GM23338 (cell line): ENCODE measurements at regions not wholly inside any gene's neighbourhood (a gene's known extent, or its start where the extent isn't known, plus 50 kb on each side); places are given as distances from the start of the nearest gene placed in this dataset.
A peak's percentile ranks its signal among the peaks of the same experiment; 100 is the strongest.

ENCODE experiments used
- ATAC-seq: fragments of 200-7000 bp; cut with Tn5 transposase; 3 replicates; pipeline ENCODE4 v1.9.1; 2020
- DNase-seq: peaks from one replicate; pipeline ENCODE4 v3.0.0-alpha.2; 2015; ENCODE audit warnings: low spot score
- H2AFZ ChIP-seq: fragments of 200-600 bp; sonication (generic); 2 replicates; pipeline ENCODE4 v1.8.0; 2016; ENCODE audit warnings: antibody characterized with exemption, mild to moderate bottlenecking, moderate library complexity
- H3F3A ChIP-seq: fragments of 200-600 bp; sonication (generic); replicated peaks from 2 replicates; pipeline ENCODE4 v1.8.0; 2017; ENCODE audit warnings: antibody characterized with exemption, mixed run types, low read depth
- H3K27ac ChIP-seq: fragments of 200-600 bp; sonication (generic); 2 replicates; pipeline ENCODE4 v1.6.1; 2016; ENCODE audit warnings: low read depth
- H3K27me3 ChIP-seq: fragments of 200-600 bp; sonication (generic); 2 replicates; pipeline ENCODE4 v1.8.0; 2016; ENCODE audit warnings: mild to moderate bottlenecking, mixed run types, moderate library complexity; ENCODE audit not compliant: insufficient read depth
- H3K36me3 ChIP-seq: fragments of 200-600 bp; sonication (generic); 2 replicates; pipeline ENCODE4 v1.8.0; 2016; ENCODE audit warnings: mild to moderate bottlenecking; ENCODE audit not compliant: insufficient read depth
- H3K4me1 ChIP-seq: fragments of 200-600 bp; sonication (generic); 2 replicates; pipeline ENCODE4 v1.8.0; 2016; ENCODE audit warnings: mild to moderate bottlenecking, moderate library complexity; ENCODE audit not compliant: insufficient read depth
- H3K4me2 ChIP-seq: fragments of 200-600 bp; sonication (generic); 2 replicates; pipeline ENCODE4 v1.7.1; 2017; ENCODE audit warnings: mixed run types
- H3K4me3 ChIP-seq: fragments of 200-600 bp; sonication (generic); 2 replicates; pipeline ENCODE4 v1.6.1; 2016; ENCODE audit warnings: mixed run types
- H3K79me2 ChIP-seq: fragments of 200-600 bp; sonication (generic); replicated peaks from 2 replicates; pipeline ENCODE4 v1.8.0; 2017; ENCODE audit warnings: mild to moderate bottlenecking; ENCODE audit not compliant: insufficient read depth
- H3K9me2 ChIP-seq: fragments of 200-600 bp; sonication (generic); 2 replicates; pipeline ENCODE4 v1.8.0; 2017; ENCODE audit not compliant: insufficient read depth
- H4K20me1 ChIP-seq: fragments of 200-600 bp; sonication (generic); replicated peaks from 2 replicates; pipeline ENCODE4 v1.8.0; 2017; ENCODE audit warnings: mild to moderate bottlenecking; ENCODE audit not compliant: insufficient read depth
- H3K27ac Mint-ChIP-seq: 2 replicates; pipeline ENCODE4 v1.8.0; 2020; ENCODE audit warnings: inconsistent platforms, mild to moderate bottlenecking, moderate library complexity, mixed read lengths
- H3K27me3 Mint-ChIP-seq: 3 replicates; pipeline ENCODE4 v1.8.0; 2022; ENCODE audit warnings: low read depth, mild to moderate bottlenecking, moderate library complexity, mixed read lengths, inconsistent platforms; ENCODE audit not compliant: insufficient read depth, poor library complexity
- H3K36me3 Mint-ChIP-seq: 3 replicates; pipeline ENCODE4 v1.8.0; 2021; ENCODE audit warnings: low read depth, mild to moderate bottlenecking, inconsistent platforms, moderate library complexity, mixed read lengths
- H3K4me1 Mint-ChIP-seq: 3 replicates; pipeline ENCODE4 v1.8.0; 2020; ENCODE audit warnings: mild to moderate bottlenecking, inconsistent platforms, mixed read lengths
- H3K4me3 Mint-ChIP-seq: 3 replicates; pipeline ENCODE4 v1.8.0; 2021; ENCODE audit warnings: moderate library complexity, mild to moderate bottlenecking, inconsistent platforms, mixed read lengths
- H3K9me3 Mint-ChIP-seq: 3 replicates; pipeline ENCODE4 v1.8.0; 2020; ENCODE audit warnings: moderate library complexity, mild to moderate bottlenecking, inconsistent platforms, mixed read lengths
- CREB1 ChIP-seq: fragments of 250-450 bp; sonication (Bioruptor Pico); IDR thresholded peaks from 2 replicates; pipeline ENCODE4 v1.5.0; 2020; ENCODE audit warnings: low read depth, mild to moderate bottlenecking, moderate library complexity
- EZH2 ChIP-seq: fragments of 200-600 bp; sonication (generic); IDR thresholded peaks from one replicate; pipeline ENCODE4 v1.8.0; 2017; ENCODE audit warnings: antibody characterized with exemption, mild to moderate bottlenecking, low read depth; ENCODE audit not compliant: unreplicated experiment
- REST ChIP-seq: IDR thresholded peaks from one replicate; pipeline ENCODE4 v1.6.1; 2018; ENCODE audit warnings: antibody characterized with exemption; ENCODE audit not compliant: unreplicated experiment
- STAT1 ChIP-seq: IDR thresholded peaks from one replicate; pipeline ENCODE4 v1.6.1; 2016; ENCODE audit warnings: antibody characterized with exemption; ENCODE audit not compliant: unreplicated experiment

GRCh38 chr14:89702876-89703200, 251.7 kb downstream of the EFCAB11 start:
- H2AFZ ChIP-seq, result no peak overlapping the region
- H3K36me3 Mint-ChIP-seq, result peaks cover 3% of the 10 kb centered on the region; the same call in 2 of the 3 replicates
- peaks cover 23% of the 10 kb centered on the region for H3K4me1 ChIP-seq
- DNase-seq (no peak), ATAC-seq (no peak)
- H3K27me3 ChIP-seq, result peaks cover 21% of the 10 kb centered on the region
- H3K79me2 ChIP-seq, result no peaks in the 10 kb centered on the region
- no peak overlapping the region for H3K4me3 ChIP-seq
- no peak overlapping the region for H3K27ac Mint-ChIP-seq
- peaks cover 18% of the 10 kb centered on the region for H3K4me1 Mint-ChIP-seq
- no peak overlapping the region for H3K4me3 Mint-ChIP-seq
- H3K9me3 Mint-ChIP-seq, result peaks cover 21% of the 10 kb centered on the region
- no peak overlapping the region for H3K27ac ChIP-seq
- TF ChIP-seq EZH2, result no peak
- TF ChIP-seq CREB1 (CRISPR knock-in tag), result no peak
- no peak for TF ChIP-seq STAT1
- H3K36me3 ChIP-seq, result no peaks in the 10 kb centered on the region
- peaks cover 16% of the 10 kb centered on the region for H3K27me3 Mint-ChIP-seq
- H3F3A ChIP-seq, result 0 out of 2 replicates have a peak, but pooled peaks cover 12% of the 10 kb centered on the region
- no peak overlapping the region for H3K4me2 ChIP-seq
- no peaks in the 10 kb centered on the region for H4K20me1 ChIP-seq
- H3K9me2 ChIP-seq, result peaks cover 16% of the 10 kb centered on the region

GRCh38 chr14:89702073-89702875, 252.3 kb downstream of the EFCAB11 start:
- peak overlapping the region; percentile 47 for H3K4me3 ChIP-seq

More at GRCh38 chr14:89702073-89702875, 252.3 kb downstream of the EFCAB11 start:
- DNase-seq, result no peak
- Mint-ChIP-seq H3K4me1 (peaks cover 18% of the 10 kb centered on the region), H3K9me3 (peaks cover 27% of the 10 kb centered on the region), H3K27me3 (peaks cover 16% of the 10 kb centered on the region), H3K36me3 (peaks cover 5% of the 10 kb centered on the region; the same call in 2 of the 3 replicates), H3K4me3 (peak overlapping the region; percentile 54), H3K27ac (peak overlapping the region; percentile 20; the same call in 1 of the 2 replicates)
- Histone ChIP-seq H3K9me2 (peaks cover 16% of the 10 kb centered on the region), H3K27me3 (peaks cover 21% of the 10 kb centered on the region), H3K4me2 (peak overlapping the region; percentile 73), H3K4me1 (peaks cover 23% of the 10 kb centered on the region), H3K36me3 (no peaks in the 10 kb centered on the region), H2AFZ (peak overlapping the region; percentile 99), H3K27ac (no peak overlapping the region), H4K20me1 (no peaks in the 10 kb centered on the region), H3F3A (0 out of 2 replicates have a peak, but pooled peaks cover 12% of the 10 kb centered on the region), H3K79me2 (no peaks in the 10 kb centered on the region)
- TF ChIP-seq STAT1 (no peak), REST (no peak)
- no peak for ATAC-seq
